GM19023 (cell line): ENCODE measurements at regions not wholly inside any gene's neighbourhood (a gene's known extent, or its start where the extent isn't known, plus 50 kb on each side); places are given as distances from the start of the nearest gene placed in this dataset.

Source experiments
- ATAC-seq: cut with Tn5 transposase; IDR thresholded peaks from one replicate; pipeline ENCODE4 v1.9.1; 2021; ENCODE audit warnings: mild to moderate bottlenecking, moderate library complexity; ENCODE audit not compliant: unreplicated experiment

- ATAC-seq = no peak
Observed at GRCh38 chr13:33512880-33513554, 227.5 kb upstream of the STARD13 start.

GRCh38 chr13:33514362-33514761 lies 228.8 kb upstream of the STARD13 start:
- ATAC-seq = no peak

GRCh38 chr13:33515146-33515545 lies 229.6 kb upstream of the STARD13 start:
- no peak for ATAC-seq

GRCh38 chr13:33518452-33518851 lies 232.9 kb upstream of the STARD13 start:
- ATAC-seq = no peak

GRCh38 chr13:33519561-33520467 lies 234.3 kb upstream of the STARD13 start:
- no peak for ATAC-seq

- no peak for ATAC-seq
Observed at GRCh38 chr13:33520468-33520839, 234.9 kb upstream of the STARD13 start.

- ATAC-seq = no peak
Observed at GRCh38 chr13:33524086-33524485, 238.5 kb upstream of the STARD13 start.

GRCh38 chr13:33525763-33526162 lies 240.2 kb upstream of the STARD13 start:
- no peak for ATAC-seq

GRCh38 chr13:33526718-33527117 lies 241.2 kb upstream of the STARD13 start:
- no peak for ATAC-seq

- ATAC-seq = no peak
Observed at GRCh38 chr13:33528896-33529295, 243.3 kb upstream of the STARD13 start.

GRCh38 chr13:33531484-33531883 lies 245.9 kb upstream of the STARD13 start:
- no peak for ATAC-seq

GRCh38 chr13:33535061-33535460 lies 249.5 kb upstream of the STARD13 start:
- no peak for ATAC-seq

GRCh38 chr13:33536601-33537000 lies 251.0 kb upstream of the STARD13 start:
- no peak for ATAC-seq

- no peak for ATAC-seq
Observed at GRCh38 chr13:33537026-33537425, 251.5 kb upstream of the STARD13 start.

GRCh38 chr13:33537676-33538075 lies 252.1 kb upstream of the STARD13 start:
- ATAC-seq = no peak

GRCh38 chr13:33541456-33541855 lies 255.9 kb upstream of the STARD13 start:
- ATAC-seq = no peak

- ATAC-seq = peak; percentile 9
Observed at GRCh38 chr13:33541962-33542308, 256.4 kb upstream of the STARD13 start.

- peak; percentile 89 for ATAC-seq
Observed at GRCh38 chr13:33542309-33543088, 256.9 kb upstream of the STARD13 start.

GRCh38 chr13:33543089-33543459 lies 257.5 kb upstream of the STARD13 start:
- peak; percentile 2 for ATAC-seq

- ATAC-seq = no peak
Observed at GRCh38 chr13:33543631-33544265, 258.2 kb upstream of the STARD13 start.

- ATAC-seq = no peak
Observed at GRCh38 chr13:33544308-33544707, 258.8 kb upstream of the STARD13 start.
